Upper lobe of right lung (tissue), 1 donor: ENCODE measurements at regions not wholly inside any gene's neighbourhood (a gene's known extent, or its start where the extent isn't known, plus 50 kb on each side); places are given as distances from the start of the nearest gene placed in this dataset.

ENCODE experiments used
- ATAC-seq: fragments of 200-7000 bp; cut with Tn5 transposase; one replicate; pipeline ENCODE4 v1.9.1; 2020; ENCODE audit warnings: mild to moderate bottlenecking, moderate library complexity
- DNase-seq: peaks from one replicate; pipeline ENCODE4 v3.0.0-alpha.2; 2020
- H3K27ac ChIP-seq: fragments of 200-600 bp; one replicate; pipeline ENCODE4 v1.8.0; 2022
- H3K27me3 ChIP-seq: fragments of 200-600 bp; one replicate; pipeline ENCODE4 v1.8.0; 2022; ENCODE audit warnings: mild to moderate bottlenecking
- H3K36me3 ChIP-seq: fragments of 200-600 bp; one replicate; pipeline ENCODE4 v1.8.0; 2022
- H3K4me1 ChIP-seq: fragments of 200-600 bp; one replicate; pipeline ENCODE4 v1.8.0; 2022
- H3K4me3 ChIP-seq: fragments of 200-600 bp; one replicate; pipeline ENCODE4 v1.8.0; 2022; ENCODE audit warnings: mild to moderate bottlenecking
- H3K9me3 ChIP-seq: fragments of 200-600 bp; one replicate; pipeline ENCODE4 v1.8.0; 2022
- CTCF ChIP-seq: fragments of 200-600 bp; IDR thresholded peaks from one replicate; pipeline ENCODE4 v1.8.0; 2022; ENCODE audit warnings: antibody characterized with exemption
- intact Hi-C: fragments of 100-400 bp; cut with DNase I; formaldehyde crosslinking; loops from one replicate; pipeline ENCODE4 v1.11.0; 2022
- donor health status: DM: no; HTN: yes; CAD: no; lungs with severe emphysema.

GRCh38 chr6:84554074-84554473 lies 210.3 kb downstream of the TBX18 start:
- H3K4me1 ChIP-seq = no peaks in the 10 kb centered on the region

GRCh38 chr6:84553527-84553926 lies 210.9 kb downstream of the TBX18 start:
- TF ChIP-seq CTCF = no peak
- no peak overlapping the region for H3K27ac ChIP-seq
- no peaks in the 10 kb centered on the region for H3K27me3 ChIP-seq
- H3K4me3 ChIP-seq = no peak overlapping the region
- H3K9me3 ChIP-seq = no peaks in the 10 kb centered on the region
- H3K4me1 ChIP-seq = no peaks in the 10 kb centered on the region
- peak; percentile 32 for ATAC-seq
- intact Hi-C loops = no loop called here
- DNase-seq = no peak
- no peaks in the 10 kb centered on the region for H3K36me3 ChIP-seq

More at GRCh38 chr6:84554074-84554473, 210.3 kb downstream of the TBX18 start:
- DNase-seq (no peak), ATAC-seq (no peak)
- H3K9me3 ChIP-seq = no peaks in the 10 kb centered on the region
- H3K27me3 ChIP-seq = no peaks in the 10 kb centered on the region
- H3K27ac ChIP-seq = no peak overlapping the region
- intact Hi-C loops = no loop called here
- no peaks in the 10 kb centered on the region for H3K36me3 ChIP-seq
- TF ChIP-seq CTCF = no peak
- H3K4me3 ChIP-seq = no peak overlapping the region

GRCh38 chr6:84551797-84552196 lies 212.6 kb downstream of the TBX18 start:
- Histone ChIP-seq H3K27ac (no peak overlapping the region), H3K4me3 (no peak overlapping the region), H3K9me3 (no peaks in the 10 kb centered on the region), H3K4me1 (no peaks in the 10 kb centered on the region), H3K36me3 (no peaks in the 10 kb centered on the region), H3K27me3 (no peaks in the 10 kb centered on the region)
- ATAC-seq (no peak), DNase-seq (no peak)
- TF ChIP-seq CTCF = no peak
- intact Hi-C loops = no loop called here

- no peak for TF ChIP-seq CTCF
- Histone ChIP-seq H3K27me3 (no peaks in the 10 kb centered on the region), H3K9me3 (no peaks in the 10 kb centered on the region), H3K36me3 (no peaks in the 10 kb centered on the region), H3K27ac (no peak overlapping the region), H3K4me1 (no peaks in the 10 kb centered on the region), H3K4me3 (no peak overlapping the region)
- ATAC-seq (no peak), DNase-seq (no peak)
- intact Hi-C loops = no loop called here
Measured at GRCh38 chr6:84549917-84550316, 214.5 kb downstream of the TBX18 start.

GRCh38 chr6:84547341-84547801 lies 217.0 kb downstream of the TBX18 start:
- no peak for TF ChIP-seq CTCF
- no peaks in the 10 kb centered on the region for H3K36me3 ChIP-seq
- no peaks in the 10 kb centered on the region for H3K4me1 ChIP-seq
- intact Hi-C loops = no loop called here
- H3K4me3 ChIP-seq = no peak overlapping the region
- ATAC-seq (no peak), DNase-seq (no peak)
- no peaks in the 10 kb centered on the region for H3K27me3 ChIP-seq
- no peaks in the 10 kb centered on the region for H3K9me3 ChIP-seq
- H3K27ac ChIP-seq = no peak overlapping the region

GRCh38 chr6:84546427-84546914 lies 217.9 kb downstream of the TBX18 start:
- ATAC-seq (no peak), DNase-seq (no peak)
- Histone ChIP-seq H3K27ac (no peak overlapping the region), H3K27me3 (no peaks in the 10 kb centered on the region), H3K36me3 (no peaks in the 10 kb centered on the region), H3K4me3 (no peak overlapping the region), H3K4me1 (no peaks in the 10 kb centered on the region), H3K9me3 (no peaks in the 10 kb centered on the region)
- intact Hi-C loops = no loop called here
- no peak for TF ChIP-seq CTCF
